ENCODE measurements at regions not wholly inside any gene's neighbourhood (a gene's known extent, or its start where the extent isn't known, plus 50 kb on each side); places are given as distances from the start of the nearest gene placed in this dataset.

- no peak for TF ChIP-seq EP300 (IDR thresholded peaks at IDR 0.05)
- no peak for TF ChIP-seq POLR2AphosphoS5 (IDR thresholded peaks at IDR 0.05)
- no peak for TF ChIP-seq CTCF (IDR thresholded peaks at IDR 0.05)
These were observed 259.7 kb downstream of the RFPL4B start for GRCh38 chr6:112606656-112607435.
